Thyroid gland (tissue), 4 donors: ENCODE measurements at regions not wholly inside any gene's neighbourhood (a gene's known extent, or its start where the extent isn't known, plus 50 kb on each side); places are given as distances from the start of the nearest gene placed in this dataset.

Experiments used
- DNase-seq, 2 donors: peaks; one replicate each; pipeline ENCODE4 v3.0.0-alpha.2; 2019
- H3K27ac ChIP-seq, 3 donors: fragments of 200-600 bp; sonication (generic); 1 replicate in 2 of 3; 2 replicates in 1 of 3; pipeline ENCODE4 v1.5.1; 2016 to 2019; ENCODE audit warnings: mild to moderate bottlenecking in 1 of 3, moderate library complexity in 1 of 3
- H3K27me3 ChIP-seq: fragments of 200-600 bp; sonication (generic); one replicate; pipeline ENCODE4 v1.5.1; 2019
- H3K36me3 ChIP-seq, 2 donors: fragments of 200-600 bp; sonication (generic); one replicate each; pipeline ENCODE4 v1.5.1; 2016 to 2019
- H3K4me1 ChIP-seq, 2 donors: fragments of 200-600 bp; sonication (generic); one replicate each; pipeline ENCODE4 v1.5.1; 2017 to 2019
- H3K4me3 ChIP-seq, 3 donors: fragments of 200-600 bp; sonication (generic); replicated peaks in 1 of 3; 1 replicate in 2 of 3; 2 replicates in 1 of 3; pipeline ENCODE4 v1.5.1; 2016; ENCODE audit warnings: mild to moderate bottlenecking in 1 of 3
- H3K9me3 ChIP-seq: fragments of 200-600 bp; sonication (generic); one replicate; pipeline ENCODE4 v1.5.1; 2017
- POLR2A ChIP-seq, 2 donors: fragments of 450-650 bp; IDR thresholded peaks; one replicate each; pipeline ENCODE4 v1.6.1; 2017; ENCODE audit warnings: antibody characterized with exemption in 2 of 2, mild to moderate bottlenecking in 2 of 2, moderate library complexity in 1 of 2
- WGBS, 2 donors: methylation state at CpG; one replicate each; pipeline ENCODE4 v1.1.5; 2017; 5-methylcytosine and 5-hydroxymethylcytosine counted together
- intact Hi-C: fragments of 100-400 bp; cut with DNase I; formaldehyde crosslinking; loops from one replicate; pipeline ENCODE4 v1.15.1; 2023
- TF ChIP-seq, protein P1 (sequence below), 6 experiments: fragments of 200-600 bp in 3 of 6; fragments of 450-650 bp in 3 of 6; sonication (generic) in 3 of 6; IDR thresholded peaks; one replicate each; pipeline ENCODE4 v1.5.1; 2016 to 2019; ENCODE audit warnings: antibody characterized with exemption in 6 of 6, mild to moderate bottlenecking in 2 of 6, inconsistent platforms in 1 of 6, moderate library complexity in 1 of 6

DNA sequence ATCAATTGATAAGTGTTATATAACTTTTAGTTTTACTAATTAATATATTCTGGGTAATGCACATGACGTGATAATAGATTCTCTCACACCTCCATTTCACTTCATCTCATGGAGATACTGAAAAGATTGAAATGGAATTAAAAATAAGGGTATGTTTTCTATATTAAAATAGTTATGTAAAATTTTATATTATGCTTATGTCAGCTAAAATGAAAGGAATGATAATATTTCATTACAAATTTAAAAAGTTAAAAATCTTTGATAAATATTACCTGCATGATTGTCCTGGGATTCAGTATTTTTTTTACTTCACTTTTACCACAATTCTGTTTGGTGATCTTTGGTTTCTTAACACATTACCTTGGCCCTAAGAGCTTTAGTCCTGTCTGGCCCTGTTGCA lies 823.8 kb upstream of the NRXN1 start:
- DNase-seq, result no peak
- no peak for TF ChIP-seq POLR2A (IDR thresholded peaks at IDR 0.05)
- TF ChIP-seq, protein P1, sequence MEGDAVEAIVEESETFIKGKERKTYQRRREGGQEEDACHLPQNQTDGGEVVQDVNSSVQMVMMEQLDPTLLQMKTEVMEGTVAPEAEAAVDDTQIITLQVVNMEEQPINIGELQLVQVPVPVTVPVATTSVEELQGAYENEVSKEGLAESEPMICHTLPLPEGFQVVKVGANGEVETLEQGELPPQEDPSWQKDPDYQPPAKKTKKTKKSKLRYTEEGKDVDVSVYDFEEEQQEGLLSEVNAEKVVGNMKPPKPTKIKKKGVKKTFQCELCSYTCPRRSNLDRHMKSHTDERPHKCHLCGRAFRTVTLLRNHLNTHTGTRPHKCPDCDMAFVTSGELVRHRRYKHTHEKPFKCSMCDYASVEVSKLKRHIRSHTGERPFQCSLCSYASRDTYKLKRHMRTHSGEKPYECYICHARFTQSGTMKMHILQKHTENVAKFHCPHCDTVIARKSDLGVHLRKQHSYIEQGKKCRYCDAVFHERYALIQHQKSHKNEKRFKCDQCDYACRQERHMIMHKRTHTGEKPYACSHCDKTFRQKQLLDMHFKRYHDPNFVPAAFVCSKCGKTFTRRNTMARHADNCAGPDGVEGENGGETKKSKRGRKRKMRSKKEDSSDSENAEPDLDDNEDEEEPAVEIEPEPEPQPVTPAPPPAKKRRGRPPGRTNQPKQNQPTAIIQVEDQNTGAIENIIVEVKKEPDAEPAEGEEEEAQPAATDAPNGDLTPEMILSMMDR (IDR thresholded peaks at IDR 0.05), result no peak
- Histone ChIP-seq H3K36me3 (no peaks in the 10 kb centered on the region), H3K9me3 (no peaks in the 10 kb centered on the region), H3K4me1 (no peaks in the 10 kb centered on the region), H3K27me3 (no peaks in the 10 kb centered on the region), H3K27ac (no peak overlapping the region), H3K4me3 (no peak overlapping the region)
- intact Hi-C loops, result no loop called here
- WGBS, 2 donors, result 87 to 90% methylated on average over 1 of the region's 1 CpG

DNA sequence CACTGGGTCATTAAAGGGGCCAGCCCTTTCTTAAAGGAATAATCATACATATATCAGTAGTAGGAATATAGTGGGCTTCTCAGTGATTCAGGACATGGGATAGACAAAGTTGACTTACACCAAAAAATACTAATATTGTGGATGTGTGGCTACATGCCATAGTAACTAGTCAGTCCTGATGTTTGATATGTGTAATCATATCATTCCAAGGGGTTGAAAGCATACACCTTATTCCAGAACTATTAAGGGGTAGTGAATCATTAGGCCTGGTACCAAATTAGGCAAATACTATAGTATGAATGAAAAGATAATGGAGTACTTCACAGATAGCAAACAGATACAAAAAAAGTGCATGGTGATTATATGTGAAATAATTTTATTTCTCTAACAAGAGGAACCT lies 814.9 kb upstream of the NRXN1 start:
- intact Hi-C loops, result no loop called here
- DNase-seq, result no peak

DNA sequence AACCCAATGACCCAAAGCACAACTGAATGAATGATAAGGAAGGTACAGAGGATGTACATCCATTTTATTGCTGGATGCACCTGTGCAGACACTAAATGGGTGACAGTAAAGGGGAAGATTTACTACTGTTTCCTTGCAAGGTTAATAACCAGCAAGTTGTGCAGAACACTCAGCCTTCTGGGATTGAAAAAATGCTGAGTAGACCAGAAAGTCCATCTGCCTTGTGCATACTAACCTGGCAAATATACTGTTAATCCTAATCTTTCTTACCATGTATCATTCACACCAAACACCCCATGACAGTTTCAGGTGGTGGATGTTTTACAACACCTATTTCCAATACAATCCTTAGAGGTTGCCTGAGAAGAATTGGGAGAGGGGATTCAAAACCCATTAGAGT lies 814.1 kb upstream of the NRXN1 start:
- H3K27me3 ChIP-seq, result no peaks in the 10 kb centered on the region
- no peaks in the 10 kb centered on the region for H3K9me3 ChIP-seq
- H3K4me3 ChIP-seq, result no peak overlapping the region
- intact Hi-C loops, result no loop called here
- no peak for TF ChIP-seq POLR2A (IDR thresholded peaks at IDR 0.05)
- TF ChIP-seq, protein P1 (IDR thresholded peaks at IDR 0.05), result no peak
- H3K27ac ChIP-seq, result no peak overlapping the region
- no peaks in the 10 kb centered on the region for H3K36me3 ChIP-seq
- no peak for DNase-seq
- no peaks in the 10 kb centered on the region for H3K4me1 ChIP-seq

More for the DNA sequence above, 814.9 kb upstream of the NRXN1 start:
- no peaks in the 10 kb centered on the region for H3K9me3 ChIP-seq
- no peaks in the 10 kb centered on the region for H3K4me1 ChIP-seq
- TF ChIP-seq, protein P1 (IDR thresholded peaks at IDR 0.05), result no peak
- TF ChIP-seq POLR2A (IDR thresholded peaks at IDR 0.05), result no peak
- H3K36me3 ChIP-seq, result no peaks in the 10 kb centered on the region
- no peak overlapping the region for H3K27ac ChIP-seq
- H3K27me3 ChIP-seq, result no peaks in the 10 kb centered on the region
- H3K4me3 ChIP-seq, result no peak overlapping the region

DNA sequence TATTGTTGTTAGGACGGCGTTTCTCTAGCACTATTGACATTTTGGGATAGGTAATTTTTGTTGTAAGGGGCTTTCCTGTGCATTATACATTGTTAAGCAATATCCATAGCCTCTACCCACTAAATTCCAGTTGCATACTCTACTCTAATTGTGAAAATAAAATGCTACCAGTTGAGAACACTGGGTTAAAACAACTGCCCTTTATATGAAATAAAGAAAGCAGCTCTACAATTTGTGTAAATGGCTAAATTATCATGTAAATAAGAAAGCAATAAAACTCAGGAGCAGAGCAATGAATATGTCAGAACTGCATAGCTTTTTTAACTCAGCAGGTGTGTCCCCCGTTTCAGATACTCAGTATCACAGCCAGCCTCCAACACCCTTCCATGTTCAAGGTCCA lies 812.7 kb upstream of the NRXN1 start:
- Histone ChIP-seq H3K4me1 (no peaks in the 10 kb centered on the region), H3K4me3 (no peak overlapping the region), H3K27ac (no peak overlapping the region), H3K9me3 (no peaks in the 10 kb centered on the region), H3K36me3 (no peaks in the 10 kb centered on the region), H3K27me3 (no peaks in the 10 kb centered on the region)
- WGBS, 2 donors, result 72 to 78% methylated on average over 3 of the region's 3 CpGs
- no peak for TF ChIP-seq POLR2A (IDR thresholded peaks at IDR 0.05)
- TF ChIP-seq, protein P1 (IDR thresholded peaks at IDR 0.05), result no peak
- DNase-seq, result no peak
- intact Hi-C loops, result no loop called here

DNA sequence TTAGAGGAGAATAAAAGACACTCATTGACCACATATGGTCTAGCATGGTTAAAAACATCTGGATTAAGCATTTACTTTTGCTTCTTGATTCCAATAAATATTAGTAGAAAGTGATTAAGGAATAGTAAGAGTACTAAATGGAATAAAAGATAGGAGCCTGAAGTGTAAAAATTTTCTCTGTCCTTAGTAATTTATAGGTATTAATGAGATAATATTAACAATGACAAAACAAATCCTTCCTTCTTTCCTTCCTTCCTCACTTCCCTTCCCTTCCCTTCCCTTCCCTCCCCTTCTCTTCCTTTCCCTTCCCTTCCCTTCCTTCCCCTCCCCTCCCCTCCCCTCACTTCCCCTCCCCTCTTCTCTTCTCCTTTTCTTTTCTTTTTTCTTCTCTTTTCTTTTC lies 797.5 kb upstream of the NRXN1 start:
- H3K27ac ChIP-seq, result no peak overlapping the region
- H3K27me3 ChIP-seq, result no peaks in the 10 kb centered on the region
- no peak overlapping the region for H3K4me3 ChIP-seq
- no peaks in the 10 kb centered on the region for H3K36me3 ChIP-seq
- no peaks in the 10 kb centered on the region for H3K4me1 ChIP-seq
- intact Hi-C loops, result no loop called here
- no peak for TF ChIP-seq POLR2A (IDR thresholded peaks at IDR 0.05)
- TF ChIP-seq, protein P1 (IDR thresholded peaks at IDR 0.05), result no peak
- H3K9me3 ChIP-seq, result no peaks in the 10 kb centered on the region
- no peak for DNase-seq
